ENCODE measurements at regions not wholly inside any gene's neighbourhood (a gene's known extent, or its start where the extent isn't known, plus 50 kb on each side); places are given as distances from the start of the nearest gene placed in this dataset.

DNA sequence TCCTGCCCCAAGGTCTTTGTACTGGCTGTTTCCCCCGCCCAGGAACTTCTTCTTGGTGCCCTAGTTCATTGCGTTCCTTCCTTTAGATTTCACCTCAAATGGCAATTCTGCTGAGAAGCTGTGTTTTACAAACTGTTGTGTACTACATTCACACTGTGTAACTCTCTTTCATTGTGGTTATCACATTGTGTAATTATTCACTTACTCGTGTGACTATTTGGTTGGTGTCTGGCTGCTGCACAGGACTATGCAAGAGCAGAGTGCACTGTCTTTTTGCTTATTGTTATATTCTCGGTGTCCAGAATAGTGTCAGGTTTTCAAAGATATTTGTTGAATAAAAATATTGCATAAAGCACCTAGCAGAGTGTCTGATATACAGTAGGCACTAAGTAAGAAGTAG is 177.2 kb upstream of the PRICKLE1 start:
- TF ChIP-seq POLR2A (IDR thresholded peaks at IDR 0.05) (no peak), CTCF (IDR thresholded peaks at IDR 0.05) (no peak)

All from adrenal gland (tissue), 5 donors.